ENCODE measurements at regions not wholly inside any gene's neighbourhood (a gene's known extent, or its start where the extent isn't known, plus 50 kb on each side); places are given as distances from the start of the nearest gene placed in this dataset.

GRCh38 chr5:118435131-118435530 is 553.2 kb downstream of the DTWD2 start:
- Mint-ChIP-seq H3K36me3 (ENCODE audit: low read depth) (no peaks in the 10 kb centered on the region), H3K27me3 (no peaks in the 10 kb centered on the region), H3K9me3 (no peaks in the 10 kb centered on the region), H3K27ac (no peak overlapping the region), H3K4me1 (ENCODE audit: low read depth) (no peaks in the 10 kb centered on the region), H3K4me3 (no peak overlapping the region)
- no peak for ATAC-seq
- no peak for TF ChIP-seq CTCF (IDR thresholded peaks at IDR 0.05)
- CTCF ChIA-PET, result no interaction called here
- POLR2A ChIA-PET, result no interaction called here
- no peak for DNase-seq
- intact Hi-C loops (cut with micrococcal nuclease), result no loop called here

- TF ChIP-seq CTCF (IDR thresholded peaks at IDR 0.05), result no peak
- POLR2A ChIA-PET, result no interaction called here
- no peaks in the 10 kb centered on the region for H3K9me3 Mint-ChIP-seq
Observed at GRCh38 chr5:118434522-118434921, 553.8 kb downstream of the DTWD2 start.

GRCh38 chr5:118430076-118430475 is 558.3 kb downstream of the DTWD2 start:
- Mint-ChIP-seq H3K27ac (no peak overlapping the region), H3K4me1 (ENCODE audit: low read depth) (no peaks in the 10 kb centered on the region), H3K27me3 (no peaks in the 10 kb centered on the region), H3K9me3 (peaks cover 1% of the 10 kb centered on the region), H3K4me3 (no peak overlapping the region), H3K36me3 (ENCODE audit: low read depth) (no peaks in the 10 kb centered on the region)
- CTCF ChIA-PET, result interaction anchor here (0.7 kb wide), 1 partner anchor 37 kb away, joined by 3 read pairs; no protein-coding TSS in a partner anchor
- DNase-seq (no peak), ATAC-seq (no peak)
- intact Hi-C loops (cut with micrococcal nuclease), result no loop called here
- TF ChIP-seq CTCF (IDR thresholded peaks at IDR 0.05), result no peak
- POLR2A ChIA-PET, result no interaction called here

More at GRCh38 chr5:118434522-118434921, 553.8 kb downstream of the DTWD2 start:
- CTCF ChIA-PET, result no interaction called here
- Mint-ChIP-seq H3K27me3 (no peaks in the 10 kb centered on the region), H3K4me3 (no peak overlapping the region), H3K36me3 (ENCODE audit: low read depth) (no peaks in the 10 kb centered on the region), H3K4me1 (ENCODE audit: low read depth) (no peaks in the 10 kb centered on the region), H3K27ac (no peak overlapping the region)
- intact Hi-C loops (cut with micrococcal nuclease), result no loop called here
- ATAC-seq, result no peak
- DNase-seq, result no peak

- no peaks in the 10 kb centered on the region for H3K4me1 Mint-ChIP-seq (ENCODE audit: low read depth)
- POLR2A ChIA-PET, result no interaction called here
- TF ChIP-seq CTCF (IDR thresholded peaks at IDR 0.05), result no peak
- DNase-seq (no peak), ATAC-seq (no peak)
- H3K27ac Mint-ChIP-seq, result no peak overlapping the region
- peaks cover 6% of the 10 kb centered on the region for H3K9me3 Mint-ChIP-seq
- H3K36me3 Mint-ChIP-seq (ENCODE audit: low read depth), result no peaks in the 10 kb centered on the region
- H3K4me3 Mint-ChIP-seq, result no peak overlapping the region
- CTCF ChIA-PET, result no interaction called here
- H3K27me3 Mint-ChIP-seq, result no peaks in the 10 kb centered on the region
- intact Hi-C loops (cut with micrococcal nuclease), result no loop called here
Observed at GRCh38 chr5:118407958-118408357, 580.4 kb downstream of the DTWD2 start.

- DNase-seq, result no peak
- intact Hi-C loops (cut with micrococcal nuclease), result no loop called here
- Mint-ChIP-seq H3K27ac (no peak overlapping the region), H3K36me3 (ENCODE audit: low read depth) (no peaks in the 10 kb centered on the region), H3K9me3 (peaks cover 7% of the 10 kb centered on the region), H3K4me3 (no peak overlapping the region), H3K4me1 (ENCODE audit: low read depth) (no peaks in the 10 kb centered on the region), H3K27me3 (no peaks in the 10 kb centered on the region)
- POLR2A ChIA-PET, result no interaction called here
- ATAC-seq, result no peak
- CTCF ChIA-PET, result no interaction called here
- TF ChIP-seq CTCF (IDR thresholded peaks at IDR 0.05), result no peak
Observed at GRCh38 chr5:118405650-118406061, 582.7 kb downstream of the DTWD2 start.
